ENCODE measurements at regions not wholly inside any gene's neighbourhood (a gene's known extent, or its start where the extent isn't known, plus 50 kb on each side); places are given as distances from the start of the nearest gene placed in this dataset.

- no peaks in the 10 kb centered on the region for H3K36me3 ChIP-seq (ENCODE audit: insufficient read depth, low read length)
- H4K20me1 ChIP-seq (ENCODE audit: insufficient read depth, low read length, poor library complexity, severe bottlenecking): no peaks in the 10 kb centered on the region
- H3K4me1 ChIP-seq (ENCODE audit: insufficient read depth, low read length, poor library complexity, severe bottlenecking): no peaks in the 10 kb centered on the region
- no peaks in the 10 kb centered on the region for H3K27me3 ChIP-seq (ENCODE audit: insufficient read depth, low read length, poor library complexity, severe bottlenecking)
- no peak overlapping the region for H3K4me3 ChIP-seq (ENCODE audit: low read length, poor library complexity, severe bottlenecking)
- no peaks in the 10 kb centered on the region for H3K79me2 ChIP-seq (ENCODE audit: insufficient read depth, low read length)
- H3K9ac ChIP-seq (ENCODE audit: low read depth, low read length, poor library complexity, severe bottlenecking): no peak overlapping the region
- H3F3A ChIP-seq (ENCODE audit: low read depth): no peaks in the 10 kb centered on the region
- H3K9me2 ChIP-seq (replicated peaks; ENCODE audit: low read depth, low read length): no peaks in the 10 kb centered on the region
- no peak overlapping the region for H2AFZ ChIP-seq (ENCODE audit: low read length)
- no peaks in the 10 kb centered on the region for H3K9me3 ChIP-seq (ENCODE audit: insufficient read depth, low read depth, low read length)
- TF ChIP-seq CTCF (conservative IDR thresholded peaks at IDR 0.05; ENCODE audit: low read length): no peak
- H3K4me2 ChIP-seq (ENCODE audit: low read depth, low read length, poor library complexity, severe bottlenecking): no peak overlapping the region
These were observed 481.7 kb downstream of the NAF1 start for GRCh38 chr4:162684998-162685397.

DNA sequence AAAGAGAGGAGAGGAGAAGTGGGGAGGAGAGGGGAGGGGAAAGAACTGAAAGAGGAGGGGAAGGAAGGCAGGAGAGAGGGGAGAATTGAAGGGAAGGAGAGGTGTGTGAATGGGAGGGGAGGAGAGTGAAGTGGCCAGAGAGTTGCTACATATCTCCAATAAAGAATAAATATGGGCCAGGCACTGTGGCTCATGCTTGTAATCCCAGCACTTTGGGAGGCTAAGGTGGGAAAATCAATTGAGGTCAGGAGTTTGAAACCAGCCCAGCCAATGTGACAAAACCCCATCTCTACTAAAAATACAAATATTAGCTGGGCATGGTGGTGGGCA lies 482.4 kb downstream of the NAF1 start:
- no peaks in the 10 kb centered on the region for H3K27me3 ChIP-seq (ENCODE audit: insufficient read depth, low read length, poor library complexity, severe bottlenecking)
- no peaks in the 10 kb centered on the region for H4K20me1 ChIP-seq (ENCODE audit: insufficient read depth, low read length, poor library complexity, severe bottlenecking)
- no peaks in the 10 kb centered on the region for H3K79me2 ChIP-seq (ENCODE audit: insufficient read depth, low read length)
- no peaks in the 10 kb centered on the region for H3K9me2 ChIP-seq (replicated peaks; ENCODE audit: low read depth, low read length)
- H3K4me1 ChIP-seq (ENCODE audit: insufficient read depth, low read length, poor library complexity, severe bottlenecking): no peaks in the 10 kb centered on the region
- H3F3A ChIP-seq (ENCODE audit: low read depth): no peaks in the 10 kb centered on the region
- TF ChIP-seq EZH2phosphoT487 (IDR thresholded peaks at IDR 0.05; ENCODE audit: borderline replicate concordance) (no peak), CTCF (conservative IDR thresholded peaks at IDR 0.05; ENCODE audit: low read length) (no peak)
- no peak overlapping the region for H3K9ac ChIP-seq (ENCODE audit: low read depth, low read length, poor library complexity, severe bottlenecking)
- H3K36me3 ChIP-seq (ENCODE audit: insufficient read depth, low read length): no peaks in the 10 kb centered on the region
- no peak overlapping the region for H3K4me2 ChIP-seq (ENCODE audit: low read depth, low read length, poor library complexity, severe bottlenecking)
- H3K9me3 ChIP-seq (ENCODE audit: insufficient read depth, low read depth, low read length): no peaks in the 10 kb centered on the region
- H2AFZ ChIP-seq (ENCODE audit: low read length): no peak overlapping the region
- H3K4me3 ChIP-seq (ENCODE audit: low read length, poor library complexity, severe bottlenecking): no peak overlapping the region

DNA sequence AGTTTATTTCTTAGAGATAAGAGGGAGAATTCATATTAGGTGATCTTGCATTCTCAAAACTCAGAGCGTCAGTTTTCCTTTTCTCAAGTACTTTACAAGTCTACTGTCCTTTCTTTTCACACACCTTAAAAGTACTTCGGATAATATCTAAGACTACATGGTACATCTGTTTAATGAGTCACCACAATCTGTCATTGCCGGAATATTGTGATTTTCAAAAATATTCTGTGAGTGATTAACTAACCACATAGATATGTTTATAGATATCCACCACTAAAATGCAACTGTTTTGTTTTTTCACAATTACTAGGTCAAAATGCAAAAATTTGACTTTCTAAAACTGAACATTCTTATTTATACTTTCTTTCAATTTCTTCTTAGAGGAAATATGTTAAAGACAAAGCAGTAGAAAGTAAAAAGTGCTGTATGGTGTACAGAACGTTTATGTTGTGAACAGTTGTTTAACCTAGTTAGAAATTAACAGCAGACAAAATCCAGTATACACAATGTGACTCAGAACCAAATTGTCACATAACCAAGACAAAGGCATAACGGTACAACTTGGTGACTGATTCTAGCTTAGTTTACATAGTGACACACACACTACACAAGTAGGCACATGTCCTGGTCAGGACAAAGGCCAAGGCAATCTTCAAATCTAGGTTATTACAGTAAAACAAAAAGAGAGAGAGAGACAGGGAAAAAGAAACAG lies 482.9 kb downstream of the NAF1 start:
- H3F3A ChIP-seq (ENCODE audit: low read depth): no peaks in the 10 kb centered on the region
- no peaks in the 10 kb centered on the region for H3K36me3 ChIP-seq (ENCODE audit: insufficient read depth, low read length)
- no peak overlapping the region for H3K9ac ChIP-seq (ENCODE audit: low read depth, low read length, poor library complexity, severe bottlenecking)
- H3K9me3 ChIP-seq (ENCODE audit: insufficient read depth, low read depth, low read length): no peaks in the 10 kb centered on the region
- H3K4me2 ChIP-seq (ENCODE audit: low read depth, low read length, poor library complexity, severe bottlenecking): no peak overlapping the region
- no peak overlapping the region for H3K4me3 ChIP-seq (ENCODE audit: low read length, poor library complexity, severe bottlenecking)
- H3K4me1 ChIP-seq (ENCODE audit: insufficient read depth, low read length, poor library complexity, severe bottlenecking): no peaks in the 10 kb centered on the region
- no peak overlapping the region for H2AFZ ChIP-seq (ENCODE audit: low read length)
- TF ChIP-seq EZH2phosphoT487 (IDR thresholded peaks at IDR 0.05; ENCODE audit: borderline replicate concordance) (no peak), CTCF (conservative IDR thresholded peaks at IDR 0.05; ENCODE audit: low read length) (no peak)
- no peaks in the 10 kb centered on the region for H4K20me1 ChIP-seq (ENCODE audit: insufficient read depth, low read length, poor library complexity, severe bottlenecking)
- H3K9me2 ChIP-seq (replicated peaks; ENCODE audit: low read depth, low read length): no peaks in the 10 kb centered on the region
- H3K27me3 ChIP-seq (ENCODE audit: insufficient read depth, low read length, poor library complexity, severe bottlenecking): no peaks in the 10 kb centered on the region
- H3K79me2 ChIP-seq (ENCODE audit: insufficient read depth, low read length): no peaks in the 10 kb centered on the region

Data from Loucy (cell line).